NCI-H1417 (cell line): ENCODE measurements at regions not wholly inside any gene's neighbourhood (a gene's known extent, or its start where the extent isn't known, plus 50 kb on each side); places are given as distances from the start of the nearest gene placed in this dataset.

Experiments
- DNase-seq, 3 experiments: peaks; one replicate each; lab custom pipeline; 2025; lab: John Stamatoyannopoulos, UW

DNA sequence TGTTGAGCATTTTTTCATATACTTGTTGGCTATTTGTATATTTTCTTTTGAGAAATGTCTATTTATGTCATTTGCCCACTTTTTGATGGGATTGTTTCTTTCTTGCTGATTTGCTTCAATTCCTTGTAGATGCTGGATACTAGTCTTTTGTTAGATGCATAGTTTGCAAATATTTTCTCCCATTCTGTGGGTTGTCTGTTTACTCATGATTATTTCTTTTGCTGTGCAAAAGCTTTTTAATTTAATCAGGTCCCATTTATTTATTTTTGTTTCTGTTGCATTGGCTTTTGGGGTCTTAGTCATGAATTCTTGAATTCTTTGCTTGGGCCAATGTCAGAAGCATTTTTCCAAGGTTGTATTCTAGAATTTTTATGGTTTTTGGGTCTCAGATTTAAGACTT lies 251.7 kb downstream of the WNT5A start:
- DNase-seq = no peak

DNA sequence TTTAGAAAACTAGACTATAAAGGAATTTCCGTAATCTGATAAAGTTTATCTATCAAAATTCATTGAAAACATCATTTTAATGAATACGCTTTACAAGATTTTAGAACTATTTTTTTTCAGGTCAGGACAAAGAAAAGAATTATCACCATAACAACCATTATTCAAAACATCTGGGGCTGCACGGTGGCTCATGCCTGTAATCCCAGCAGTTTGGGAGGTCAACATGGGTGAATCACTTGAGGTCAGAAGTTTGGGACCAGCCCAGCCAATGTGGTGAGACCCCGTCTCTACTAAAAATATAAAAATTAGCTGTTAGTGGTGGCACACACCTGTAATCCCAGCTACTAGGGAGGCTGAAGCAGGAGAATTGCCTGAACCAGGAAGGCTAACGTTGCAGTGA lies 260.4 kb downstream of the WNT5A start:
- DNase-seq = no peak

DNA sequence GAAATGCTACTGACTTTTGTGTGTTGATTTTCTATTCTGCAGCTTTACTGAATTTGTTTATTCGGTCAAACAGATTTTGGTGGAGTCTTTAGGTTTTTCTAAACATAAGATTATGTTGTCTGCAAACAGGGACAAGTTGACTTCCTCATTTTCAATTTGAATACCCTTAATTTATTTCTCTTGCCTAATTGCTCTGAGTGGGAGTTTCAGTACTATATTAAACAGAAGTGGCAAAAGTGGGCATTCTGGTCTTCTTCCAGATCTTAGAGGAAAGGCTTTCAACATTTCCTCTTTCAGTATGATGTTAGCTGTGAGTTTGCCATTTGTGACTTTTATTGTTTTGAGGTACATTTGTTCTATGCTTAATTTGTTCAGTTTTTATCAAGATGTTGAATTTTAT lies 268.5 kb downstream of the WNT5A start:
- DNase-seq = no peak

DNA sequence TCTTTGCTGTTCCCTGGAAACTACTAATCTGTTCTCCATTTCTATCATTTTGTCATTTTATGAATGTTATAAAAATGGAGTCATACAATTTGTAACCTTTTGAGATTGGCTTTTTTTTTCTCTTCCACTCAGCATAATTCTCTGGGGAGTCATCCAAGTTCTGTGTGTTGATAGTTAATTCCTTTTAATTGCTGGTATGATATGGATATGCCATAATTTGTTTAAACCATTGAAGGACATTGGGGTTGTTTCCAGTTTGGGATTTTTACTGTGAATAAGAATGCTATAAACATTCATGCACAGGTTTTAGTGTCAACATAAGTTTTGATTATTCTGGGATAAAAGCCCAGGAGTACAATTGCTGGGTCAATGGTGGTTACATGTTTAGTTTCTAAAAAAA lies 279.4 kb downstream of the WNT5A start:
- peak in 1 of 3 experiments; percentile 7 for DNase-seq

DNA sequence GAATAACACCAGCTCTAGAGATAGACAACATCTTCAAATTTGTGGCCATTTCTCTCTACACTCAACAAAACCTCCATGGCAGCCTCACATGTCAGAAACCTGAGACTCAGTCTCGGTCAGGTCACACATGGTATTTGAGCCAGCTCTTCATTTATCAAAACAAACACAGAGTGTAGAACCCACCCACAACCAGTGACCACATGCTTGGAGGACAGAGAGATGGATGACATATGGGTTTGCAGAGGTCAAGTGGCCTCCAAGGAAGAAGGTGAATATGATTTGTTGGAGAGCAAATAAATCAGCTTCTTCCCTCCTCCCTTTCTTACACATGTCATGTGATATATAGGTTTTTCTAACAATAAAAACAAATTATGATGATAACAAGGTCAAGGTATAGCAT lies 278.1 kb upstream of the LRTM1 start:
- DNase-seq = peak in 2 of 3 experiments; percentile 14 to 53

DNA sequence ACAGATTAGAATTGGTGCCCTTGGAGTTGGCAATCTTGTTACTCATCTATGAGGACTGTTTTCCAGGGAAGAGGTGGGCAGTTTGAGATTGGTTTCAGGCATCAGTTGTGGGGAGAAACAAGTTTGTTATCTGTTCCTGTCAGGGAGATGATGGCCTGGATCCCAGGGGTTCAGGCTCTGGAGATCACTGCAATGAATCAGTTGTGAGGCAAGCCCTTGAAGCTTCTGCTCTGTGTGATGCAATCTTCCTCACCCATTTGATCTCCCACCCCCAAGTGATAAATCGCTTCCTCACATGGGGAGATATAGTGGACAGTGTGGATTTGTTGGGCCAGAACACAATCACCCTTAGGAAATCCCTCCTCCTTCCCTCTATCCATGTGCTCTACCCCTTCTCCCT lies 276.6 kb upstream of the LRTM1 start:
- DNase-seq = no peak

DNA sequence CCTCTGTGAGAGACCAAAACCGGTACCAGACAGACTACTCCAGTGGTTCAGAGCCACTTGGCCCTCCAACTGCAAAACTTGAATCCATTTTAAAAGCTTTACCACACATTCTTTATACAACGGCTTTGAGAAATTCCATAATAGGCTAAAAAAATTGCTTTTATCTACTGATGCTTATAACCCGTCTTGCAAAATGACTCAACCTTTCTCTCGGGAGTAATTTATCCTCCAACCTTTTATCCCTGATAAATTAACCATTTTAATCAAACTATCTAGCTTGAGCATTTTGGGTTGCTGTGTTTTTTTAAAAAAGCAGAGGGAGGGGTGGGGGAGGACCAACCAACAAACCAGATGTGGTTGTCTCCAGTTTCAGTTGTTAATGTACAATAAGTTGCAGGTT lies 275.7 kb upstream of the LRTM1 start:
- no peak for DNase-seq

DNA sequence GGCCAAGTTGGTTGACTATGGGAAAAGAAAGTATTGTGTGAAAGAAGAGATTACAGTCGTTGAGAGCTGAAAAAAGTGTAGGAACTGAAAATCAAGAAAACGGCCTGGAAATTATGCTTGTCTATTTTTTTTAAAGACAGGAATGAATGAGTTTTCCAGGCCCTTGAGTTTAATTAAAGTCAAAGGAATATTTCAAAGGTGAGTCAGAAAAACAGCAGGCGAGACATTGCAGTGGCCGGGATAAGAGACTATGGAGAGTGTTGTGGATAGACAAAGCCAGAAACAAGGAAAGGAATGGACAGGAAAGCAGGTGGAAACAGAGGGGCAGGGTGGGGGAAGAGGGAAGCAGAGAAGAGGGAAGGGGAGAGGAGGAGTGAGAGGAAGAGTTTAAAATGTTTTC lies 275.1 kb upstream of the LRTM1 start:
- no peak for DNase-seq

DNA sequence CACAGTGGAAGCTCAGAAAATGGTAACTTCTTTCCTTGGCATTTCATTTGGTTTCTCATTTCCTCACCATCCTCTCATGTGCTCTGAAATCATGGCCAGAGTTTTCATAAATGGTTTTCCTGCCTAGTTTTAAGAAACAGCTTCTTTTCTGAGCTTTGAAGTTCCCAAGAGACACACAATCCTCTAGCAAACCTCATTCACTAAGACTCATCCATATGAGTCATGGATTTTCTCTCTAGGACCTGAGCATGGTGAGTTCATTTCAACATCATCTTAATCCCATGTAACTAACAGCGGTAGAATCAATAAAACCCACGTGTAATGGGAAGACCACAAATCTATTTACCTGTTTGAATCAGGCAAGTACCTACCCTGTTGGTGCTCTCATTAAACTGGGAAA lies 274.5 kb upstream of the LRTM1 start:
- no peak for DNase-seq

DNA sequence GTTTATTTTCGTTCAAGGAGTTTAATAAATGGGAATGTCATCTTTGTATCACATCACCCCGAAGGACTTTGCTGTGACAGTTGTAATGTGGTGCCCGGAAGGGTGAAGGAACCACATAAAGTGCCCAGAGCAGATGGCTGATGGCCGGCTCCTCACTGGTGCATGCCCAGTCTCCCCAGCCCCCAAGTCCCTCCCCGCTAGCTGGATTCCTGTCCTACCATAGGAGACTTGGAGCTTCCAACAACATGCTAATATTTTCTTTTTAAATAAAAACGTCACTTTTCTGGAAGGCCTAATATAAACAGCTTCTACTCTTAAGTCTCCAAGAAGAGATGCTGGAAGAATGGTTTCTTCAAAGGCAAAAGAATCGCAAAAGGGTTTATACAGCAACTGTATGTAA lies 273.9 kb upstream of the LRTM1 start:
- DNase-seq = no peak

DNA sequence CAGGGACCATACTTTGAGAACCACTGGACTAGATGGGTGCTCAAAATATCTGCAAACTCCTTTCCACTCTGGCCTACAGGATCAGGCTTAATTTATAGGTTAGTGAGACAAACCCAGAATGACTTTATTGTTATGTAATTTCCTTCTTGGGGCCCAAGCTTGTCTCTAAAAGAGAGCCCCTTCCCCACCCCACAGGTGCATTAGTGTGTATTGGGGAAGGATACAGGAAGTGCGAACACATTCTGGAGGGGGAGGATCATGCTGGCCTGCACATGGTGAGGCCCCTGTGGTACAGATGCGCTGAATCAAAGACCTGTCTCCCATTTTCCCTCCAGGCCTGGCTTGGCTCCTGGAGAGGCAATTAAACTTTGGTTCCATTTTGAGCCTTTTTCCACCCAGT lies 273.0 kb upstream of the LRTM1 start:
- no peak for DNase-seq

DNA sequence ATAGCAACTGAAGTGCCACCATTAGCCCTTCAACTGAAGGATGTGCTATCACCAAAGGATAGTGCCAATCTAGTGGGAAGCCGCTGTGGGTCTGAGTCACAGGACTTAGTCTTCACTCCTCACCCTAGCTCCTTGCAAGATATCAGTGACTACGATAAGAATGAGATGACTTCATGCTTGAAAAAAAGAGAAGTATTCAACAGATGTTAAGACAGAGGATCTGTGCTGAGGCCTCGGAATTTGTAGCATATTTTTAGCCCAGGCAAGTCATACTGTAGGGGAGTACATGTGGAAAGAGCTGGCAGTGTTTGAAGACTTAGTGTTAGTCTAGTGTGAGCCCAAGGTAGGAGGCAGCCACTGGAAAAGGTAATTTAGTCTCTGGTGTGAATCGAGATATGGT lies 270.7 kb upstream of the LRTM1 start:
- DNase-seq = no peak

DNA sequence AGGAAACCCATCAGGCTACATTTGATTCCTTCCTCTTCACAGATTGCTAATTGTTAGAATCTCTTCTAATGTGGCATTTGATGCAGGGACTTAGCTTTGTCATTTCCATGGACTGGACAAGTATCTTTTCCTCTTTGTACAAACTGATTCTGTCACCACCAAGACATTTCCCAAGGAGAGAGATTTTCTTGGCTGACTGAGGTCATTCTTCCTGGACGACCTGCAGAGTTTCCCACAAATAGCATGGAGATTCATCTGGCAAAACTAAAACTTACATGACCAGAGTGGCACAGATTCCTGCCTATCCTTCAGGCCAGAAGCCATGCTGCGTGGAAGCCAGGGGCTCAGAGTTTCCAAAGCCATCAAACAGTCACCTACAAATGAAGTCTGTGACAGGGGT lies 269.2 kb upstream of the LRTM1 start:
- no peak for DNase-seq

DNA sequence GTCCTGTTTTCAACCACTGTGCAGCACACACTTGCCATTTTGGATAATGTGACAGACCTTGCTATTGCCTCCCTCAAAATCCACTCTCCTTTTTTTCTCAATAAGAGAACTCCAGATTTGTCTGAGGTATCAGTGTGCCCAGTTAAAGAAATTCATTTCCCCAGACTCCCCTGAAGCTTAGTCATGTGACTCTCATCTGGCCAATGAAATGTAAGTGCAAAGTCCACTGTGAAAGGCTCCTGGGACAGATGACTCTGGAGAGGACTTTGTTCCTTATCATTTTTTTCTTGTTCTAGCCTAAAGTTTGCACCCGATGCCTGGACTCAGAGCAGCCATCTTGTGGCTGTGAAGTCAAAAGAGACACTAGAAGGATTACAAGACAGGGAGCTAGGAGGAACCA lies 268.6 kb upstream of the LRTM1 start:
- no peak for DNase-seq

DNA sequence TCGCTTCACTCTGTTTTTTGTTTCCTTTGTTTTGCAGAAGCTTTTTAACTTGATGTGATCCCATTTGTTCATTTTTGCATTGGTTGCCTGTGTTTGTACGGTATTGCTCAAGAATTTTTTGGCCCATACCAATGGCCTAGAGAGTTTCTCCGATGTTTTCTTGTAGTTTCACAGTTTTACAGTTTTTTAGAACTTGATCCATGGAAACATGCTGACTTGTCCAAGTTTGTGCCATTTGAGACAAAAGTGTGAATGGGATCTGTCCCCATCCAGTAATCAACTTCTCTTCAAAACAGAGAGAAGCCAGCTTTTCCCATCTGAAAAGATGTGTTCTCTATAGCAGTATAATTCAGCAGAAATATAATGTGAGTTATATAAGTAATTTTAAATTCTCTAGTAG lies 266.5 kb upstream of the LRTM1 start:
- DNase-seq = no peak

DNA sequence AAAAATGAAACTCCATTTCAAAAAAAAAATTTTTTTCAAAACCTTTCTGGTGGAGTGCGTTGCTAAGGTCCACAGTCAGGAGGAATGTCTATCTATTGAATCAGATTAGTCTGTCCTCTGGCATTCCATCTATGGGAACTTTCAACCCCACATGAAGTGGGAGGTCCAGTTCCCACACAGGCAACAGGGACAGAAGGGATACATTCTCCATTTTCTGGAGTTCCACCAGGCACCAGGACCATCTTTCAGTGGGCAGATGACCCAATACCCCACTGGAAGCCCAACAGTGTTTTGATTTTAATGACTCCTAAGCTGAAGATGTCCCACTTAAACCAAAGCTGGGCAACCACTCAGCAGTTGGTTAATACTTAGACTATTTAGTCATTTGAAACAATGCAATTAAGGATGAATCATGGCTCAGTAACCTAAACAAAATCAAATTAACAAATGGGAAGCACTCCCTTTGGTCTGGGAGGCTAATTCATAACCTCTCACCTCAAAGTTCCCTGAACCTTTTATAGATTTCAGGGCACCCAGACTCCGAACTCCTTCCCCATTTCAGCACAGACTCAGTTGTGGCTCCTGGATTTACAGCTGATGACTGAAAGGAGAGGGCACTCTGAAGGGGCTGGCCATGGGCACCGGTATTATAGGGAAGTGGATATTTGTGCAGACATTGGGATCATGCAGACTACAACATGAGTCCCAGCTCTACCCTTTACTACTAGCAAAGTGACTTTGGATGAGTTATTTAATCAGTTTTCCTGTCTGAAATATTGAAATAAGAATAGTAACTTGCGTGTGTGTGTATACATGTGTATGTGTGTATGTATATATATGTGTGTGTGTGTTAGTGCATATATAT lies 264.3 kb upstream of the LRTM1 start:
- no peak for DNase-seq

DNA sequence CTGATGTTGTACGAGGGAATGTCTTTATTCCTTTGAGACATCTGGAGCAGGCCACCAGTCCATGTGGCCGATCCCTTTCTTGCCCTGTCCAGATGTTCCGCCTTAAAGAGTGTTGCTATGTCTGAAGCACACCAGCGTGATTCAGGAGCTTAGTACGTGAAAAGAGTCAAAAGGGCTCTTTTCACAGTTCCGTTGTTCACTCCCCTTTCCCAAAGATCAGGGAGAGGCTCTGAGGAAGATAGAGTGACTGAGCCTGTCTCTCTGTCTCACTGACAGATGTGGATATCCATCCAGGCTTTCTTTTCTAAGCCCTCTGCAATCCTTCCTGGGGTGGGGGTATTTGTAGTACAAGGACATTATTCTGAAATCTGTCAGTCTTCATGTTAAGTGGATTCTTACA lies 262.5 kb upstream of the LRTM1 start:
- DNase-seq = no peak

DNA sequence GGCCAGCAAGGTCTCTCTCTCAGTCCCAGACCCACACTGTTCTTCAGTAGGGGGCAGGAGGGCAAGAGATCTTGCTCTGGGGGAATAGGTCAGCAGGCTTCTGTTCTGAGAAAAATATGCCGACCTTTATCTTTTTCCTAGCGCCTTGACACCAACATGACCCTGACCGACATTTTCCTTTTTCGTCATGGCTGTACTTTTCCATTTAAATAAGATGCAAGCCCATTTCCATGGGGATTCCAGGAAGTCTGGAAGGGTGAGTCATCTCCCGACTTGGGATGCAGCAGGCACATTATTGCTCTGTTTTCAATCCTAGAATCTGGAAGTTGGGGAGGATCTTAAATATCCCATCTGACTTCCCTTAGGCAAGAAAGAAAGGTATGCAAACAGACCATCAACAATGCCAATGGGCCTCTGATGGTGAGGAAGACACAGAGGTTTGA lies 261.5 kb upstream of the LRTM1 start:
- no peak for DNase-seq

DNA sequence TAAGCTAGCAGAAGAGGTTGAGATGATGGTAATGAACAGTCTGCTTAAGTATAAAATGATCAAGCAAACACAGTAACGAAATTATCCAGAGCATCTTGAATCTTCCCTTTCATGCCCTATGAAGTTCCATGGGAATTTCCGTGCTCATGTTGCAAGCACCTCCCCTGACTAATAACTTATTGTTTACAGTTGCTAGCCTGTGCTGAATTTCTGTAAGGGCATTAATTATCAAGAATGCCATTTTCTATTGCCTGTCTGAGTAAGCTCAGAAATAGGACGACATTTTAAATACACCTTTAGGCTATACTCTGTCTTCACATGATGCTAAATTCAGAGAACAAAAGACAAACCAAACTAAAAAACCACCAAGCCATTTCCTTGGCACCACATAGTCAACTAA lies 257.5 kb upstream of the LRTM1 start:
- DNase-seq = peak in 1 of 3 experiments; percentile 52

DNA sequence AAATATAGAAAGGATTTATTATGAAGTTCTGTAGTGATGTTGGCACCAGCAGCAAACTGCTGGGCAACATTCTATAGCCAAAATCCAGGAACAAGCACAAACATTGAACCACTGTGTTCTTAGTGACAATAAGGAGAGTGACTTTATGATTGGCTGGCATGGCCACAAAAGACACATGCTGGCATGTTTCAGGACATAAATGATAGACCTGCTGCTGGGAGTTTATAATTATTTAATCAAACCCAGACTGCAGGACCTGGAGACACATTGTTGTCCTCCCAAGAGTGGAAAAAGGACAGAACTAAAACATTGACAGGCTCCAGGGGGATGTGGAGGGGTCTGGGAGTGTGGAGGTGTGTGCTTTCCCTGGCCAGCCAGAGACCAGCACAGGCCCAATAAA lies 255.3 kb upstream of the LRTM1 start:
- peak in 2 of 3 experiments; percentile 7 to 59 for DNase-seq

DNA sequence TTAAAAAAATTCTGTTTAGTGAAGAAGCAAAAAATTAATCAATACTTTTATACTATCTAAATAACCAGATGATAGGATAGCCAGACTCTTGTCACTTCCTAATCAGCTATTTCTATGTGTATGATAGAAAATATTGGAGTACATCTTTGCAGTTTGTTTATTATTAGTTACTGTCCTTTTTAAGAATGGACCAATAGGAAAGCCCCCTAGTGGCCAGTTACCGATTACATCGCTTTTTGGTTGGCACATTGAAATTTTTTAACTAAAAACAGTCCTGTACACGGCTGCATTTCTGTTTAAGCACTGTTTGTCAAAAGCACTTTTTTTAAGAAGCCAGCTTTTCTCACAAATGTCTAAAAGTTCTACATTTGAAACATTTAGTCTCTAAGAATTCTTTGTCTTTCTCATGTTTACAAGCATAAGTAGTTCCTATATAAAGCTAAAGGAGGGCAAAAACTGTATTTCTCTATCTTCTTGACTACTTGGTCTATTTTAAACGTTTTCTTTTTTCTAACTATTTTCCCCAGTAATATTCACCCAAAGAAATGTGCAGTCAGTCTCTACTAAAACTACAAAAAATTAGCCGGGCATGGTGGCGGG lies 253.2 kb upstream of the LRTM1 start:
- peak in 2 of 3 experiments; percentile 25 to 26 for DNase-seq

DNA sequence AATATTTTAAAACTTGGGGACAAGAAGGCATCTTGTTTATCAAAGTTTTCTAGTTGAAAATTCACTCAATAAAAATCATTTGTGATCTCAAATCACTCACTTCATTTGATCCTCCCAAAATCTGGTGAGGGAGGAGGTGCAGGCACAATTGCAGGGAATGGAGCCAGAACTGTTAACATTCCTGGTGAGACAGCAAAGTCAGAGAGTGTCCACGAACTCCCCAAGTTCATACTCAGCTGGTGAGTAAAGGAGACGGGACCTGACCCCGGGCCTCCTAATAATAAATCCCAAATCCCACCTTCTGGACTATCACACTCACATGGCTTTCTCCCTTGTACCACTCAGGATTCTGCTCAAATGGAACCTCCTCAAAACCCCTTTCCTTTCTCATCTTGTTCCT lies 252.3 kb upstream of the LRTM1 start:
- no peak for DNase-seq

DNA sequence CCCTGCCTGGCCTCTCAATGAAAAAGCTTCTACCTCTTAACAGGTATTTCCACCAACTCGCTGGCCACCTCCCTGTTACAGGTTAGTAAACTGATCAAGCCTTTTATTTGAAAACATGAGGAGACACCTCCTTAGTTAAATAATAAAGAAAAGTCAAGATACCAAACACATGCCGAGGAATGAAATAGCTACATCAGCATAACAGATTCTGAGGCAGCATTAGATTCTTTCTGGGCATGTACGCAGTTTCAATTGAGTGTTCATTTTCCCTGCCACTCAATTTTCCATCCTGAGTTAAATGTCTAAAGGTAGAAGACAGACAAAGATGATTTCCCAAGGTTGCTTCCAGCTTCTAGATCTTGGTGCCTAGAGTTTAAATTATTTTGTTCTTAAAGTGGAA lies 250.5 kb upstream of the LRTM1 start:
- no peak for DNase-seq

DNA sequence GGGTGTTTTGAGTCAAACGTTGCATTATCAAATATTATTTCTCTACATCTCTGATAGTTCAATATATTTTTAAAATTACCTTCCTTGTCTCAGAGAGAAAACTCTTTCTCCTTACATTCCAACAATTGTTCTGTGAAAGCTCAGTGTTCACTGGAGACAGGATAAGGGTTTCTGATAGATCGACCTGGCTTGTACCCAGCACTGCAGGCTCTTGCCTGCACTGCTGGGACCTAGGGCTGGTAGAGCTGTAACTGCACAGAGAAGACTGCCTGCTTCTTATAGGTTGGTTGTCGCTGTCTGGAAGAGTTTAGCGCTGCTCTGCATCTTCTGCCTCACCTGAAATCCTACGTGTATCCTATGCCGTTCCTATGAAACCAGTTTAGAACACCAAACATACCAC lies 249.9 kb upstream of the LRTM1 start:
- no peak for DNase-seq
